ENCODE measurements at regions not wholly inside any gene's neighbourhood (a gene's known extent, or its start where the extent isn't known, plus 50 kb on each side); places are given as distances from the start of the nearest gene placed in this dataset.

DNA sequence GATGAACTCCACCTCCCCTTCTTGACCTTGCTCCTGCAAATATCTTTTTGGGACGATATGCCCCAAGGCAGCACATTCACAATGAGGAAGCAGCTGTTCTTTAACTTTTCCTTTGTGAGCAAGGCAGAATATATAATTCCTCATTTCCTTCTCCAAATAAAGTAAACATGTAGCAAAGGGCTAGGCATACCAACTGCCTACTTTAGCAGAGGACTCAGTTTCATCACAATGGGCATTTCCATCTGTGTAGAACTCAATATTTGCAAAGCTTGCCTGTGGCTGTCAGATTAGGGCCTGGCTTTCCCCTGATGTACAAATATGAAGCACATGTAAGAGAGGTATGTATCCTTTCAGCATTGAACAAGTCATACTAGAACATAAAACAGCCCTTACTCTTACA lies 366.9 kb downstream of the RSL24D1 start:
- TF ChIP-seq EZH2 (IDR thresholded peaks at IDR 0.05; ENCODE audit: insufficient read depth, low read length), result no peak
- TF ChIP-seq, protein P1, sequence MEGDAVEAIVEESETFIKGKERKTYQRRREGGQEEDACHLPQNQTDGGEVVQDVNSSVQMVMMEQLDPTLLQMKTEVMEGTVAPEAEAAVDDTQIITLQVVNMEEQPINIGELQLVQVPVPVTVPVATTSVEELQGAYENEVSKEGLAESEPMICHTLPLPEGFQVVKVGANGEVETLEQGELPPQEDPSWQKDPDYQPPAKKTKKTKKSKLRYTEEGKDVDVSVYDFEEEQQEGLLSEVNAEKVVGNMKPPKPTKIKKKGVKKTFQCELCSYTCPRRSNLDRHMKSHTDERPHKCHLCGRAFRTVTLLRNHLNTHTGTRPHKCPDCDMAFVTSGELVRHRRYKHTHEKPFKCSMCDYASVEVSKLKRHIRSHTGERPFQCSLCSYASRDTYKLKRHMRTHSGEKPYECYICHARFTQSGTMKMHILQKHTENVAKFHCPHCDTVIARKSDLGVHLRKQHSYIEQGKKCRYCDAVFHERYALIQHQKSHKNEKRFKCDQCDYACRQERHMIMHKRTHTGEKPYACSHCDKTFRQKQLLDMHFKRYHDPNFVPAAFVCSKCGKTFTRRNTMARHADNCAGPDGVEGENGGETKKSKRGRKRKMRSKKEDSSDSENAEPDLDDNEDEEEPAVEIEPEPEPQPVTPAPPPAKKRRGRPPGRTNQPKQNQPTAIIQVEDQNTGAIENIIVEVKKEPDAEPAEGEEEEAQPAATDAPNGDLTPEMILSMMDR (IDR thresholded peaks at IDR 0.05; ENCODE audit: insufficient read depth, low read depth, low read length), result no peak
